ENCODE measurements at regions not wholly inside any gene's neighbourhood (a gene's known extent, or its start where the extent isn't known, plus 50 kb on each side); places are given as distances from the start of the nearest gene placed in this dataset.

DNA sequence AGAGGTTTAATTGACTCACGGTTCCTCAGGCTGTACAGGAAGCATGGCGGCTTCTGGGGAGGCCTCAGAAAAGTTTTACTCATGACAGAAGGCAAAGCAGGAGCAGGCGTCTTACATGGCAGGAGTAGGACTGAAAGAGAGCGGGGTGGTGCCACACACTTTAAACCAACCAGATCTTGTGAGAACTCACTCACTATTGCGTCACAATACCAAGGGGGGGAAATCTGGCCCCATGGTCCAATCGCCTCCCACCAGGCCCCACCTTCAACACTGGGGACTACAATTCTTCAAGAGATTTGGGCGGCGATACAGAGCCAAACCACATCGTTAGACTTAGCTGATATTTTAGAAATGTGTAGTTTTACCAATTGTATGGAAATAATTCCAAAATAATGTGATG lies 77.6 kb upstream of the SLC4A10 start:
- no peaks in the 10 kb centered on the region for H3K9me3 ChIP-seq (ENCODE audit: control insufficient read depth, low read depth, low read length)
- no peak overlapping the region for H2BK5ac ChIP-seq (ENCODE audit: insufficient read length, low read length)
- H2AK5ac ChIP-seq (ENCODE audit: insufficient read length, low read length): no peak overlapping the region
- Mint-ChIP-seq H3K27ac (no peak overlapping the region), H3K36me3 (ENCODE audit: insufficient read depth in 1 of 3, low read depth in 3 of 3) (no peaks in the 10 kb centered on the region), H3K4me3 (no peak overlapping the region), H3K9me3 (no peaks in the 10 kb centered on the region), H3K27me3 (ENCODE audit: low read depth) (no peaks in the 10 kb centered on the region), H3K4me1 (no peaks in the 10 kb centered on the region)
- no peaks in the 10 kb centered on the region for H3K27me3 ChIP-seq (ENCODE audit: insufficient read depth, low read length)
- H3K9ac ChIP-seq (ENCODE audit: extremely low read depth, insufficient read length, low read length): no peak overlapping the region
- no peak overlapping the region for H3K27ac ChIP-seq (ENCODE audit: insufficient read length, low read depth, low read length)
- H2BK120ac ChIP-seq (ENCODE audit: low read depth, low read length, poor library complexity, severe bottlenecking): no peak overlapping the region
- H3K4me2 ChIP-seq (ENCODE audit: insufficient read depth, insufficient read length, low read length): no peak overlapping the region
- H3K4ac ChIP-seq (ENCODE audit: low read depth, low read length): no peak overlapping the region
- no peak for DNase-seq
- no peak overlapping the region for H3K14ac ChIP-seq (ENCODE audit: insufficient read depth, low read length)
- H3K23me2 ChIP-seq (ENCODE audit: insufficient read length, low read depth, low read length, poor library complexity, severe bottlenecking): no peaks in the 10 kb centered on the region
- no peak overlapping the region for H2BK20ac ChIP-seq (ENCODE audit: low read depth, low read length, poor library complexity, severe bottlenecking)
- no peaks in the 10 kb centered on the region for H3K4me1 ChIP-seq (ENCODE audit: insufficient read depth, low read length)
- no peak overlapping the region for H4K8ac ChIP-seq (replicated peaks; ENCODE audit: insufficient read length, low read depth, low read length)
- TF ChIP-seq, protein P1, sequence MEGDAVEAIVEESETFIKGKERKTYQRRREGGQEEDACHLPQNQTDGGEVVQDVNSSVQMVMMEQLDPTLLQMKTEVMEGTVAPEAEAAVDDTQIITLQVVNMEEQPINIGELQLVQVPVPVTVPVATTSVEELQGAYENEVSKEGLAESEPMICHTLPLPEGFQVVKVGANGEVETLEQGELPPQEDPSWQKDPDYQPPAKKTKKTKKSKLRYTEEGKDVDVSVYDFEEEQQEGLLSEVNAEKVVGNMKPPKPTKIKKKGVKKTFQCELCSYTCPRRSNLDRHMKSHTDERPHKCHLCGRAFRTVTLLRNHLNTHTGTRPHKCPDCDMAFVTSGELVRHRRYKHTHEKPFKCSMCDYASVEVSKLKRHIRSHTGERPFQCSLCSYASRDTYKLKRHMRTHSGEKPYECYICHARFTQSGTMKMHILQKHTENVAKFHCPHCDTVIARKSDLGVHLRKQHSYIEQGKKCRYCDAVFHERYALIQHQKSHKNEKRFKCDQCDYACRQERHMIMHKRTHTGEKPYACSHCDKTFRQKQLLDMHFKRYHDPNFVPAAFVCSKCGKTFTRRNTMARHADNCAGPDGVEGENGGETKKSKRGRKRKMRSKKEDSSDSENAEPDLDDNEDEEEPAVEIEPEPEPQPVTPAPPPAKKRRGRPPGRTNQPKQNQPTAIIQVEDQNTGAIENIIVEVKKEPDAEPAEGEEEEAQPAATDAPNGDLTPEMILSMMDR (conservative IDR thresholded peaks at IDR 0.05): no peak
- no peaks in the 10 kb centered on the region for H4K20me1 ChIP-seq (ENCODE audit: control insufficient read depth, insufficient read depth, insufficient read length)
- no peaks in the 10 kb centered on the region for H3K79me2 ChIP-seq (ENCODE audit: insufficient read depth, low read length)
- no peak overlapping the region for H3T11ph ChIP-seq (ENCODE audit: low read length)
- H3K18ac ChIP-seq (ENCODE audit: insufficient read length, low read depth, low read length): no peak overlapping the region
- no peak overlapping the region for H4K5ac ChIP-seq (ENCODE audit: insufficient read length, low read depth, low read length)
- WGBS (ENCODE audit: extremely low coverage, insufficient read length, low lambda C conversion rate): no CpG with 5 or more reads among the region's 9 CpGs
- no peak overlapping the region for H3K23ac ChIP-seq (ENCODE audit: insufficient read length, low read depth, low read length)
- no peaks in the 10 kb centered on the region for H3K79me1 ChIP-seq (ENCODE audit: insufficient read depth, low read depth, low read length, poor library complexity, severe bottlenecking)
- H3K56ac ChIP-seq (ENCODE audit: insufficient read length, low read depth, low read length): no peak overlapping the region
- no peak overlapping the region for H2BK15ac ChIP-seq (ENCODE audit: low read depth, low read length)
- no peak overlapping the region for H2BK12ac ChIP-seq (ENCODE audit: insufficient read length, low read depth, low read length)
- H4K91ac ChIP-seq (ENCODE audit: insufficient read length, low read depth, low read length): no peak overlapping the region
- H2AFZ ChIP-seq (ENCODE audit: low read length): no peak overlapping the region

Data from H9 (cell line).